PC-3 (cell line): ENCODE measurements at regions not wholly inside any gene's neighbourhood (a gene's known extent, or its start where the extent isn't known, plus 50 kb on each side); places are given as distances from the start of the nearest gene placed in this dataset.

Source experiments
- ATAC-seq: fragments of 200-7000 bp; cut with Tn5 transposase; 2 replicates; pipeline ENCODE4 v1.9.1; 2020; ENCODE audit warnings: mild to moderate bottlenecking, moderate library complexity
- BruUV-seq: library from RNA; stranded (reverse); fragments of 400-500 nt; replicated peaks from 2 replicates; lab custom pipeline; 2021; lab: Mats Ljungman, UMichigan
- CTCF ChIA-PET: fragments of 300-600 bp; sonication (Branson Sonifier 250); formaldehyde crosslinking; loops from one replicate; lab custom pipeline; 2022; ENCODE audit warnings: antibody characterized with exemption; lab: Charles Lee
- POLR2A ChIA-PET: fragments of 300-600 bp; sonication (Branson Sonifier 250); formaldehyde crosslinking; loops from one replicate; lab custom pipeline; 2022; ENCODE audit warnings: antibody characterized with exemption; ENCODE audit not compliant: unreplicated experiment; lab: Charles Lee
- DNase-seq: peaks from one replicate; pipeline ENCODE4 v3.0.0-alpha.2; 2015
- H2AFZ ChIP-seq: fragments of 300-600 bp; sonication (generic); 2 replicates; pipeline ENCODE4 v1.6.0; 2016; ENCODE audit warnings: antibody characterized with exemption, low read length
- H3F3A ChIP-seq: fragments of 300-600 bp; sonication (generic); one replicate; pipeline ENCODE4 v1.6.0; 2017; ENCODE audit warnings: antibody characterized with exemption, low read length, control low read depth, mild to moderate bottlenecking; ENCODE audit not compliant: unreplicated experiment
- H3K27ac ChIP-seq: fragments of 300-600 bp; sonication (generic); 2 replicates; pipeline ENCODE4 v1.5.1; 2016; ENCODE audit warnings: mild to moderate bottlenecking, low read length
- H3K27me3 ChIP-seq: fragments of 300-600 bp; sonication (generic); 2 replicates; pipeline ENCODE4 v1.6.1; 2016; ENCODE audit warnings: low read length, mixed read lengths
- H3K36me3 ChIP-seq: fragments of 300-600 bp; sonication (generic); 2 replicates; pipeline ENCODE4 v1.6.1; 2016; ENCODE audit warnings: low read depth, mixed run types, low read length, mixed read lengths
- H3K4me1 ChIP-seq: fragments of 300-600 bp; sonication (generic); 2 replicates; pipeline ENCODE4 v1.5.1; 2016; ENCODE audit warnings: low read length; ENCODE audit not compliant: insufficient read depth
- H3K4me2 ChIP-seq: fragments of 300-600 bp; sonication (generic); 2 replicates; pipeline ENCODE4 v1.6.0; 2016; ENCODE audit warnings: low read length
- H3K4me3 ChIP-seq: fragments of 300-600 bp; sonication (generic); 2 replicates; pipeline ENCODE4 v1.5.1; 2016; ENCODE audit warnings: mild to moderate bottlenecking, low read length, mixed read lengths
- H3K79me2 ChIP-seq: fragments of 300-600 bp; sonication (generic); 2 replicates; pipeline ENCODE4 v1.6.1; 2017; ENCODE audit warnings: low read length, mixed read lengths
- H3K9ac ChIP-seq: fragments of 300-600 bp; sonication (generic); 2 replicates; pipeline ENCODE4 v1.6.0; 2016; ENCODE audit warnings: mild to moderate bottlenecking, low read length
- H3K9me2 ChIP-seq: fragments of 300-600 bp; sonication (generic); replicated peaks from 2 replicates; pipeline ENCODE4 v1.6.1; 2016; ENCODE audit warnings: mixed run types, low read length, mixed read lengths
- H3K9me3 ChIP-seq: fragments of 300-600 bp; sonication (generic); 2 replicates; pipeline ENCODE4 v1.6.1; 2016; ENCODE audit warnings: low read length, mixed read lengths
- H4K20me1 ChIP-seq: fragments of 300-600 bp; sonication (generic); 2 replicates; pipeline ENCODE4 v1.6.1; 2016; ENCODE audit warnings: low read length, mixed read lengths
- EZH2 ChIP-seq: fragments of 300-600 bp; sonication (generic); IDR thresholded peaks from one replicate; pipeline ENCODE4 v1.6.1; 2017; ENCODE audit warnings: antibody characterized with exemption, mild to moderate bottlenecking, low read length; ENCODE audit not compliant: unreplicated experiment
- EZH2phosphoT487 ChIP-seq: fragments of 300-600 bp; sonication (generic); IDR thresholded peaks from 2 replicates; pipeline ENCODE4 v1.6.1; 2018; ENCODE audit warnings: mild to moderate bottlenecking, antibody characterized with exemption, low read length, borderline replicate concordance
- intact Hi-C: fragments of 100-400 bp; cut with micrococcal nuclease; formaldehyde crosslinking; loops from 2 replicates; pipeline ENCODE4 v1.9.0; 2023
- TF ChIP-seq, protein P1 (sequence below): fragments of 300-600 bp; sonication (generic); conservative IDR thresholded peaks from 2 replicates; pipeline ENCODE4 v1.5.1; 2017; ENCODE audit warnings: antibody characterized with exemption, low read depth, mild to moderate bottlenecking, low read length

DNA sequence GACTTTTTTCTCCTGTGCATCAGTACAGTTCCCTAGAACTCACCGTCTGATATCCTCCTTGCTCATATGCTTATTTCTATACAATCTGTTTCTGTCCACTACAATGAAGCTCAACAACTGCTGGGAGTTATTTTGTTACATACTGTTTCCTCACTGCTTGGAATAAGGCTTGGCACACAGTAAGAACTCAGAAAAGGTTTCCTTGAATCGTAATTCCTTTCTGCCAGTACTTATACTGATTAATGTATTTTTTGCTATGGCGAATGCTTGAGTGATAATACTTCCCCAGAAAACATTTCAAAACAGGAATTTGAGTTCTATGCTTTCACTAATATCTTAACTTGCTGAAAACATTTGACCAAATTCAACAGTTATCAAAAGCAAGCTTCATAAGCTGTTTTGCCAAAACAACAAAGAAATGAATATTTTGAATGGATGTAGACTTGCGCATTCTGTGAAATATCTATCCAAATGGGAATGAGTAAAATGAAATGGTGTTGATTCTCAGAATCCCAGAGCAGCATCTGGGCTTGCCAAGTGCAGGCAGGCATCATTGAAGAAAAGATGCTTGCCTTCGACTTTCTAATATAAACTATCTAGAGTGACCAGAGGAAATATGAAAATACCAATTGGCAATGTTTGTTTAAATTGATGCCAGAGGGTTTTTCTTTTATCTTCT is 286.3 kb downstream of the RAP2B start:
- Histone ChIP-seq H3K27ac (no peak overlapping the region), H3K9me2 (no peaks in the 10 kb centered on the region), H3K4me2 (no peak overlapping the region), H3K27me3 (no peaks in the 10 kb centered on the region), H4K20me1 (no peaks in the 10 kb centered on the region), H3K4me3 (no peak overlapping the region), H3K4me1 (no peaks in the 10 kb centered on the region), H3F3A (no peaks in the 10 kb centered on the region), H3K36me3 (no peaks in the 10 kb centered on the region), H3K79me2 (no peaks in the 10 kb centered on the region), H3K9me3 (no peaks in the 10 kb centered on the region), H2AFZ (no peak overlapping the region), H3K9ac (no peak overlapping the region)
- ATAC-seq, result no peak
- DNase-seq, result no peak
- POLR2A ChIA-PET, result no interaction called here
- TF ChIP-seq EZH2 (no peak), EZH2phosphoT487 (no peak)
- TF ChIP-seq, protein P1, sequence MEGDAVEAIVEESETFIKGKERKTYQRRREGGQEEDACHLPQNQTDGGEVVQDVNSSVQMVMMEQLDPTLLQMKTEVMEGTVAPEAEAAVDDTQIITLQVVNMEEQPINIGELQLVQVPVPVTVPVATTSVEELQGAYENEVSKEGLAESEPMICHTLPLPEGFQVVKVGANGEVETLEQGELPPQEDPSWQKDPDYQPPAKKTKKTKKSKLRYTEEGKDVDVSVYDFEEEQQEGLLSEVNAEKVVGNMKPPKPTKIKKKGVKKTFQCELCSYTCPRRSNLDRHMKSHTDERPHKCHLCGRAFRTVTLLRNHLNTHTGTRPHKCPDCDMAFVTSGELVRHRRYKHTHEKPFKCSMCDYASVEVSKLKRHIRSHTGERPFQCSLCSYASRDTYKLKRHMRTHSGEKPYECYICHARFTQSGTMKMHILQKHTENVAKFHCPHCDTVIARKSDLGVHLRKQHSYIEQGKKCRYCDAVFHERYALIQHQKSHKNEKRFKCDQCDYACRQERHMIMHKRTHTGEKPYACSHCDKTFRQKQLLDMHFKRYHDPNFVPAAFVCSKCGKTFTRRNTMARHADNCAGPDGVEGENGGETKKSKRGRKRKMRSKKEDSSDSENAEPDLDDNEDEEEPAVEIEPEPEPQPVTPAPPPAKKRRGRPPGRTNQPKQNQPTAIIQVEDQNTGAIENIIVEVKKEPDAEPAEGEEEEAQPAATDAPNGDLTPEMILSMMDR, result no peak
- BruUV-seq, result no TSS peak
- CTCF ChIA-PET, result interaction anchor here (0.6 kb wide), 1 partner anchor 874 kb away, joined by 5 read pairs; no protein-coding TSS in a partner anchor
- intact Hi-C loops, result no loop called here

DNA sequence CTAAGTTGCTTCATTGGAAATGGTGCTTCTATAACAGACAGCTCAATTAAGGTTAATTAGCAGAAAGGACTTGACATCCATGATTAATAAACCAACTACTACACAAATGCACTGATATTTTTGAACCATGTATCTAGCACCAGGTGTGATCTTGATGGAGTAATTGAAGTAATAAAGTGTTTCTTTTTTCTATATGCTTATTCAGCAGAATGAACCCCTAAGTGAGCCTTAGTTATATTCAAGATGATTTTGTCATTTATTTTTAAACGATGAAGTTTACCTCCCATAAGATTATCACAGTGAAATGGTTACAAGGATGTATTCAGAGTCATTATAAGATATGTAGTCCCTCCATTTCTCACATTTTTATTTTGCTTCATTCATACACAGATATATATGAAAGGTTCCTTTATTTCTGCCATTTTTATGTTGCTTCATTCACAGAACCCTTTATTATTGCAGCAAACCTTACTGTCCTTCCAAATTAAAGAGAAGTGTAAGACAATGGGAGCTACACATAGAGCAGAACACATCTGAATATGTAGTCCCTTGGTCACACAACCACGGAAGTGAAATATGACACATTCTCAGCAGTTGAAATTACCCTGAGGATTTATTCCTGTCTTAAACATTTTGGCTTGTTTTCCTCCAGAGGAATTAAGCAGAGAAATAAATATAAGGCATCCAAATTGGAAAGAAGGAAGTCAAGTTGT is 295.0 kb downstream of the RAP2B start:
- ChIA-PET POLR2A (no interaction called here), CTCF (no interaction called here)
- H3K27ac ChIP-seq, result no peak overlapping the region
- H3K4me1 ChIP-seq, result no peaks in the 10 kb centered on the region
- no peak overlapping the region for H3K4me3 ChIP-seq
- no TSS peak for BruUV-seq
- H2AFZ ChIP-seq, result no peak overlapping the region
- H3F3A ChIP-seq, result no peaks in the 10 kb centered on the region
- no peaks in the 10 kb centered on the region for H3K27me3 ChIP-seq
- intact Hi-C loops, result no loop called here
- H3K79me2 ChIP-seq, result no peaks in the 10 kb centered on the region
- no peaks in the 10 kb centered on the region for H3K9me3 ChIP-seq
- TF ChIP-seq EZH2, result no peak
- TF ChIP-seq, protein P1, result no peak
- TF ChIP-seq EZH2phosphoT487, result no peak
- H3K9me2 ChIP-seq, result no peaks in the 10 kb centered on the region
- no peaks in the 10 kb centered on the region for H3K36me3 ChIP-seq
- ATAC-seq (no peak), DNase-seq (no peak)
- no peak overlapping the region for H3K4me2 ChIP-seq
- H4K20me1 ChIP-seq, result no peaks in the 10 kb centered on the region
- H3K9ac ChIP-seq, result no peak overlapping the region

DNA sequence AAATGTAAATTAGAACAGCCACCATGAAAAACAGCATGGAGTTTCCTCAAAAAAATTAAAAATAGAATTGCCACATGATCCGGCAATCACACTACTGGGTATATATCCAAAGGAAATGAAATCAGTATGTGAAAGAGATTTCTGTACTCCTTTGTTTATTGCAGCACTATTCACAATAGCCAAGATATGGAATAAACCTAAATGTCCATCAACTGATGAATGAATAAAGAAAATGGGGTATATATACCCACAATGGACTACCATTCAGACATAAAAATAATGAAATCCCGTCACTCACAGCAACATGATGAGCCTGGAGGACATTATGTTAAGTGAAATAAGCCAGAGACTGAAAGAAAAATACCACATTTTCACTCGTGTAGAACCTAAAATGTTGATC is 296.9 kb downstream of the RAP2B start:
- no peaks in the 10 kb centered on the region for H3K79me2 ChIP-seq
- H2AFZ ChIP-seq, result no peak overlapping the region
- no peak overlapping the region for H3K27ac ChIP-seq
- ChIA-PET CTCF (no interaction called here), POLR2A (no interaction called here)
- H3K9me3 ChIP-seq, result no peaks in the 10 kb centered on the region
- intact Hi-C loops, result no loop called here
- no peaks in the 10 kb centered on the region for H4K20me1 ChIP-seq
- H3K4me1 ChIP-seq, result no peaks in the 10 kb centered on the region
- H3K36me3 ChIP-seq, result no peaks in the 10 kb centered on the region
- DNase-seq (no peak), ATAC-seq (no peak)
- no peaks in the 10 kb centered on the region for H3K27me3 ChIP-seq
- TF ChIP-seq, protein P1, result no peak
- no peak for TF ChIP-seq EZH2
- BruUV-seq, result no TSS peak
- H3K9me2 ChIP-seq, result no peaks in the 10 kb centered on the region
- no peak overlapping the region for H3K4me3 ChIP-seq
- H3K9ac ChIP-seq, result no peak overlapping the region
- H3K4me2 ChIP-seq, result no peak overlapping the region
- no peaks in the 10 kb centered on the region for H3F3A ChIP-seq
